ENCODE measurements at regions not wholly inside any gene's neighbourhood (a gene's known extent, or its start where the extent isn't known, plus 50 kb on each side); places are given as distances from the start of the nearest gene placed in this dataset.
A peak's percentile ranks its signal among the peaks of the same experiment; 100 is the strongest.

DNA sequence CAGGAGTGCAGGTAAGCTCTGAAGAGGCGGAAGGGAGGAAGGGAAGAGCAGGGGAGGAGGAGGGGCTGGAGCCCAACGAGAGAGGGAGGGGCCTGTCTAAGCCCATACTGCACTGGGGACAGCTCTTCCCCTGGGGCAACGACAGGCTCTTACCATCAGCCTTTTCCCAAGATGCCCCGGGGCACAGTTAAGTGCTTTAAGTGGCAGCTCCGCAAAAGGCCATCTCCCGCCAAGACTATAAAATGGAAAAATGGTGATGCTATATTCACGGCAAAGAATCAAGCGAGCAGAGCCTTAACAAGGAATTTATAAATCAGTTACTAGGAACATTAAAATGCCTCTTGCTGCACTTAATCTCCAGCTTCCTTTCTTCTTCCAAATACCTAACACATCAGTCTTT, 110.2 kb upstream of the NLRP1 start:
- no peak for DNase-seq (ENCODE audit: low spot score)

DNA sequence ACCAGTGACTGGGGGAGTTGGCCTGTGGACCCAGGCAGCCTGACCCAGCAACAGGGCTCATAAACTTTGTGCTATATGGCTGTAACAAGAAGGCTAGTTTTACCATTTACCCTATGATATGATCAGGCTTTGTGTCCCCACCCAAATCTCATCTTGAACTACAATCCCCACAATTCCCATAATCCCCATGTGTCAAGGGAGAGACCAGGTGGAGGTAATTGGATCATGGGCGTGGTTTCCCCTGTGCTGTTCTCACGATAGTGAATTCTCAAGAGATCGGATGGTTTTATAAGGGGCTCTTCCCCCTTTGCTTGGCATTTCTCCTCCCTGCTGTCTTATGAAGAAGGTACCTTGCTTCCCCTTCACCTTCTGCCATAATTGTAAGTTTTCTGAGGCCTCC, 111.2 kb upstream of the NLRP1 start:
- no peak for DNase-seq (ENCODE audit: low spot score)

DNA sequence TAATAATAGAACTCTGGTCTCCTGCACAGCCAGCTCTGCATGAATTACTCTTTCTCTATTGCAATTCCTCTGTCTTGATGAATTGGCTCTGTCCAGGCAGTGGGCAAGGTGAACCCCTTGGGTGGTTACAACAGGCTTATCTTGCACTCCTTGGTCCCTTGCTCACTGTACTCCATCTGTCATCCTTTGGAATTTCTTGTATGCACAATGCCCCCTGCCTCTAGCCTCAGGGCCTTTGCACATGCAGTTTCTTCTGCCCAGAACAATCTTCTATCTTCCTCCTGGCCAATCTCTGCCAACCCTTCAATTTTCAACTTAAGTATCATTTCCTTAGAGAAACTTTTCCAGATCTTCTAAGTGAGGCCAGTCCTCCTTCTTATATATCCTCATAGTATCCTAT, 114.7 kb upstream of the NLRP1 start:
- no peak for DNase-seq (ENCODE audit: low spot score)

DNA sequence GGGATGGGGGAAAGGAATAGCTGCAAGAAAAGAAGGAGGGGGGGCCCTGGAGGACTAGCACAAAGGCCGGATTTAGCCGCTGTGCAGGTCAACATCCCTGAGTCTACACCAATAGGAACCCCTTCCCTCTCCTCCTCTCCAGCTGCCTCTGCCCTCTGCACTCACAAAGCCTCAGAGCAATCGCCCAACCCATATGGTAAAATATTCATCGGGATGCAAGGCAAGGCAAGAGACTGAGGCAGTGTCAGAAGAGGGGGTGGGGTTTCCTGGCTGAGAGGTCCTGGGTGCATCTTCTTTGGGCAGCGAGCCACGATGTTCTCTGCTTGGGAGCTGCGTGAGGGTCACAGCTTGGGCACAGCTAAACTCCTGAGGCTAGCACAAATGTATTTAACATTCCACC, 115.5 kb upstream of the NLRP1 start:
- no peak for DNase-seq (ENCODE audit: low spot score)

DNA sequence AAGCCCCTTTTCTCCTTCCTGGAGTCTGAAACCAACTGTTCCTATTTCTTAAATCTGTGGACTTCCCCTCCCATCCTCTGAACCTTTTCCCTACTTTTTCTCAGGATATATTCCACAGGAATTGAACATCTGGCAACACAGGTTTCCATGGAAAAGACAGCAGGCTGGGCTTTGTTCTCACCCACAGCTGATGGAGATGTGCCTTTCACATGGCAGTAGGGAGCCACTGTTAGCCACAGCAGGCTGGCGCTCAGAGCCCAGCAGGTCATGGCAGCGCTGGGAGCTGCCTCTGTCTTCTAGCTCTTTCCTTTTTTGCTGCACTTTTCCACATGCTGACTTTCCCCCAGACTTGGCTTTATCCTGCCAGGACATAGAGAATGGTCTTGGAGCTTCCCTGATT, 116.4 kb upstream of the NLRP1 start:
- no peak for DNase-seq (ENCODE audit: low spot score)

DNA sequence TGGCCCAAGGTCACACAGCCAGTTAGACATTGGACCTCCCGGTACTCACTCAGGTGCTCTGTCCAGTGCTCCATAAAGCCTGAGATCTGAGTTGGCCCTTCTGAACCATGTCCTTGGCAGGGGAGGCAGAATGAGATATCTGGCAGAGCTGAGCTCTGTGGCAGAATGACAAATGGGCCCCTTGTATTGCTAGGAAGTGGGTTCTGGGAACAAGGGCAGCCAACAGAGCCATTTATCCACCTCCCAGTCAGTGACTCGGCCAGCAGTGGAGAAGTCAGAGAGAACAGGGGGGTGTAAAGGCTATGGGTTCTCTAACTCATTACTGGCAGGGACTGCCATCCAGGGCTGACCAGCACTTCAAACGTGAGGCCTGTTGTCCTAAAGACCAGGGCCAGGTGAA, 117.1 kb upstream of the NLRP1 start:
- DNase-seq (ENCODE audit: low spot score), result no peak

DNA sequence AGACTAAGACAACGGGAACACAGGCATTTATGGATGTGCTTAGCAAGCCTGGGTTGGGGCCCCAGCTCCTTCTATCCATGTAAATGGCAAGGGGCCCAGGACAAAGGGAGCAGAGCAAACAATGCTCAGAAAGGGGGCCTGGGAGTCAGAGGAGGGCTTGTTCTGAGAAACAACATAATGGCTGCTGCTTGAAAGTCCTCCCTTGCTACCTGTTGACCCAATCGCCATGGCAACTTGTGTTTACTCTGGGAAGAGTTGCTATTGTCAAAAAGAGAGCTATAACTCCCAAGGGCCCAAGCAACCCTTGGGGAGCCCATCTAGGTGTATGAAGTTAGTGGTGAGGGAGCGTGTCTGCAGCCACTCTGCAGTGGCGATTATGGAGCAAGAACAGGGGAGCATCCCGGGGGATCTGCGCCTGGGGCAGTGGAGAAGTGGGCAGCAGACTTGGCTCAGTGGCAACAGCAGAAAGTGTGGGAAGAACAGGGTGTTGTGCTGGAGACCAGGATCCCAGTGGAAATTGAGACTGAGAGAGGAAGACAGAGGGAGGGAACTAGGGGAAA, 118.7 kb upstream of the NLRP1 start:
- DNase-seq (ENCODE audit: low spot score), result no peak

DNA sequence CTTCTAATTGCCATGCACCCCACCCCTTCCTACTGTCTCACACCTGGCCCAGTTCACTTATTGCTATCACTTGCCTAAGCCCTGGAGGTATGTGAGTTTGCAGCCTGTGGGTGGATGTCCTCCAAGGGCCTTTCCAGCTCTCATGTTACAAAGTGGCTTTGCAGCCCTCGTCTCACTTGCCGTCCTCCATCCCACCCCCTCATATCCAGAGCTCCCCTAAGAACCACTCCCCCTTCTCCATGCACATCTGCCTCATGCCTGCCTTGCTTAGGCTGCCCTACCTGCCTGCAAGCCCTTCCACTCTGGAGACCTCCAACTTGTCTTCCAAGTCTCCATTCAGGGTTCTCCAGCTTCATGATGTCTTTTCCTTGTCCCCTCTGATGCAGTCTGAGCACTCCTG, 119.4 kb upstream of the NLRP1 start:
- DNase-seq (ENCODE audit: low spot score), result no peak

DNA sequence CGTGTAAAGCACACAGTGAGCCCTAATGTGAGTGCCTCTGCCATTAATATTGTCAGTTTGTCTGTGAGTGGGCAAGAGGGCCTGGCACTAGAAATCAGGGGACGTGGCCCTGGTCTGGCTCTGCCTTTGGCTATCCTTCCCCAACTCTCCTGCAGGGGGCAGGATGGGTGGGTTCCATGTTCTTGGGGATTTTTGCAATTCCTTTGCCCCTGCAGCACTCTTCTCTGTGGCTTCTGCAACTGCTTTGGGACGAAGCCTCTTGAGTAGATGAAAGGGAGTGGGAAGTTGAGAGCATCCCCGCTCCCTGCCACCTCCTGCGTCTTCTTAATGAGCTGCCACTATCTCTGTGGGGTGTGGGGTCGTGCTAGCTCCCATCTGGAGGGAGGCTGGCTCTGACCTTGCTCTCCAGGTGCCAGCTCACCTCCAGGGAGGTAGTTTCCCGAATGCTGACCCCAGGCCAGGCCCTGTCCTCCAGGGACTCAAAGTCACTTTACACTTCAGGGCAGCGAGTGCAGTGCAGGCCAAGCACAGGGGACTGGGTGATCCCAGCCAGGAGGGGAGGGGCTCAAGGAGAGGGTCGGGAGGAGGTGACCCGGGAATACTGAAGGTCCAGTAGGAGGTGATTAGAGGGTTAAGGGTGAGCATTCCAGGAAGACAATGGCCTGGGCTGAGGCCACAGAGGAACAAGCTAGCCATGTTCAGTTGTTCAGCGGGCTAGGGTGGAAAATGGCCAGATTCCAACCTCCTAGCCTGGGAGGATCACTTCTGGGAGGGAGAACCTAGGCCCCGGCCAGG, 121.0 kb upstream of the NLRP1 start:
- peak; percentile 37 for DNase-seq (ENCODE audit: low spot score)

DNA sequence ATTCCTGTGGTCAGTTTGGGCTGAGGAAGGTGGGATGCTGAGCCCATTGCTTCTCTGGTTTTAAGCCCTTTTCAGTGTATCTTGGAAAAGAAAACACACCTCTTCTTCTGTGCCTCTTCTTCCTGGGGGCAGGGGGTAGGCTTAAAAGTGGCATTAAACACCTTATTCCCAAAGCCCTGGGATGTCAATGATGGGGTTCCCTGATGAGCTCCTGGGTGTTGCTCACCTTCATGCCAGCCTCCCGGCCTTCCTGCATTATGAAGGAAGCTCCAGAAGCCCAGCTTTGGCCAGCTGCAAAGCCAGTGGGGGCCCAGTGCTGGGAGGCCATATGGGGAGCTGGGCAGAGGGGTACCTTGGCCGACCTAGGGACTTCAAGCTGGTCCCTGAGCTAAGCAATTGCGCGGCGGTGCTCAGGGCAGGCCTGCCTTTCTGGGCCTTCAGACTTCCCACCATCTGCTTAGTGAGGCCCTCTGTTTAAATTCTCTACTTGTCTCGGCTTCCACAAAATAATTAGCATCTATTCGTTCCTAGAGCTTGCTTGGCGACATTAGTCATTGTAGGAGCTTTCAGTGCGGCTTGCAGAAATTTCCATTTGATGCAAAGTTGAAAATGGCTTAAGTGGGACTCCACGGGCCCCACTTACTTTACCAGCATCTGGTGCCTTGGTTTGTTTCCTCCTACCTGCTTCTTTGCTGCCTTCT, 121.7 kb upstream of the NLRP1 start:
- DNase-seq (ENCODE audit: low spot score), result no peak

DNA sequence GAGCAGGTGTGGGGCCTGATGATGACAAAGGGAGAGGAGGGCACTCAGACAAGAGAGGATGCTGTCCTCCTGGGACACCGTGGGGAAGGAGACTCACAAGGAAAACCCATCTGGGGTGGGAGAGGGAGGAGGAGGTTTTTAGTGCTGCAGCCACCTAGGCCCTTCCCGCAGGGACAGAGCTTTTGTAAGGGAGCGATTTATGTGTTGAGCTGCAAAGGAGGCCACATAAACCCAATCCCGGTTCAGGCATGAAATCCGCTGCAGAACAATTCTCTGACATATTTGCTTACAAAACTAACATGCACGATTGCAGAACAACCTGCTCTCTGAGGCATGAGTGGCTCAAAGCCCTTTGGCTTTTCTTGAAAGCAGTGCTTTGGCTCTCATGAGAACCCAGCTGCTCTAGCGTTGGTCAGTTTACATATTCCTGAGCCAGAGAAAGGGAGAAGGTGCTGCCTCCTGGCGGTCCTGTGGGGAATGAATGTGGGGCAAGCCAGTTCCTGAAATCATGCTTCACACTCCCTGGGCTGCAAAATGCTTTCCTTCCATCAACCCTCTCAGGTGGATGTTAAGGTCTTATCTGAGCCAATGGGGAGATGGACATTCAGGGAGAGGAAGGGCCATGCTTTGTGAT, 122.4 kb upstream of the NLRP1 start:
- DNase-seq (ENCODE audit: low spot score), result peak; percentile 81

DNA sequence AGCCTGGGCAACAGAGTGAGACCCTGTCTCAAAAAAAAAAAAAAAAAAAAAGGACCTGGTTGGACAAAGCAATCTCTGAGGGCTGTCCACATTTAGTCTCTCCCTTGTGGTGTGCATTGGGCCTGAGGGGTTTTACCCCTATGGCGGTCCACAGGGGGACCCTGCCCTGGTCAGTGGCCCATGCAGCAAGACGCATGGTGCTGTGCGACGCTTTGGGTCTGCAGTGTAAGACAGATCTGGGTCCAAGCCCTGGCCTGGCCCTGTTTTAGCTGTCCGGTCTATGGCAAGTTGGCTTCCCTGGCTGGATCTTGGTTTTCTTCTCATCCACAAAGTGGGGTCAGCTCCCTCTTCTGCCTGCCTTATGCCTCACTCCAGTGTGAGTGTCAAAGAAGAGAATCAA, 123.2 kb upstream of the NLRP1 start:
- DNase-seq (ENCODE audit: low spot score), result no peak

DNA sequence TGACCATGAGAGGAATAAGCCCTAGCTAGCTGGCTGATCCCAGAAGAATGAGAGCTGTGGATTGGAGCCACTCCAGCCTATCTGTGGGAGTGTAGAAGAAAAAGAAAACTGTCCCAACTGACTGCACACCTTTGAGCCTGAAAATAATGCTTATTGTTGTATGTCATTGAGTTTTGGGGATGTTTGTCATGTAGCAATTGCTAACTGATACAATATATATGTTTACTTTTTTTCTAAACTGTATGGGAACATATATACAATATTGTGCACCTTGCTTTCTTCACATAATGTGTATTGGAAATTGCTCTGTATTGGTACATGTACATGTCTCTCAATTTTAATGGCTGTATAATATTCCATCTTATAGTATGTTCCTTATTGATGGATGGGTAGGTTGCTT, 124.0 kb upstream of the NLRP1 start:
- no peak for DNase-seq (ENCODE audit: low spot score)

DNA sequence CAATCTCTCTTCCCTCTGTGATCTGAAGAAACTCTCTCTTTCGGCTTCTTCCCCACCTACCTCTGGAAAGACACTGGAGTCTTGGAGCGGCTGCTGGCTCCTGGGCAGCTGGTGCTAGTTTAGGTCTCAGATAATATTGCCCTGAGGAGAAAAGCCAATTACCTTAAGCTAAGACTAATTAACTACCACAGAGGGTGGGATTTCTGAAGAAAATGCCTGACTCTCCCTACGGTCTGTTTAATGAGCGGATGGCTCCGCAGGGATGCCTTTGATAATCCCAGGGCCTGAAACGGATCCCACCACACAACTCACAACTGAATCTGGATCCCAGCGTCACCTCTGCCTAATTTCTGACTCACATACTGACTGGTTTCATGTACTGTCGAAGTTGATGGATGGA, 127.0 kb upstream of the NLRP1 start:
- DNase-seq (ENCODE audit: low spot score), result no peak

DNA sequence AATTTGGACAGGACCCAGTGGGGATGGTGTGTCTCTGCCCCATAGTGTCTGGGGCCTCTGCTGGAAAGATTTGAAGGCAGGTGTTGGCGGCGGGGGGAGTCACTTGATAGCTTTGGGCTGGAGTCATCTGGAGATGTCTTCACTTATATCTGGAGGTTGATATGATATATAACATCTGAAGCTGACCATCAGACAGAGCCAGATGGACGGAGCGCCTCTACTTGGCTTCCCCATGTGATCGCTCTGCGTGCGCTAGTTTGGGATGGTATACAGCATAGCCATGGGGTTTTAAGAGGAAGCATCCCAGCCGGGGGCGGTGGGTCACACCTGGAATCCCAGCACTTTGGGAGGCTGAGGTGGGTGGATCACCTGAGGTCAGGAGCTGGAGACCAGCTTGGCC, 130.7 kb upstream of the NLRP1 start:
- DNase-seq (ENCODE audit: low spot score), result no peak

DNA sequence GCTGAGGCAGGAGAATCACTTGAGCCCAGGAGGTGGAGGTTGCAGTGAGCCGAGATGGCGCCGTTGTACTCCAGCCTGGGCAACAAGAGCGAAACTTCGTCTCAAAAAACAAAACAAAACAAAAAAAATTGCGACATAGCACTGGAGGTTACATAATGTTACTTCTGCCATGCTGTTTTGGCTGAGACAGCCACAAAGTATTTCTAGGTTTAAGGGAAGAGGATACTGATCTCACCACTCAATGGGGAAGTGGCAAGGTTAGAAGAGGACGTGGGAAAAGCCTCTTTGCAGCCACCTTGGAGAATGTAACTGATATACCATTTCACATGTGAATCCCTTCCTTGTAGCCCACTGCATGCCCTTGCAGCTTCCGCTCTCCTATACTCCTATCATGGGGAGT, 131.2 kb upstream of the NLRP1 start:
- no peak for DNase-seq (ENCODE audit: low spot score)

DNA sequence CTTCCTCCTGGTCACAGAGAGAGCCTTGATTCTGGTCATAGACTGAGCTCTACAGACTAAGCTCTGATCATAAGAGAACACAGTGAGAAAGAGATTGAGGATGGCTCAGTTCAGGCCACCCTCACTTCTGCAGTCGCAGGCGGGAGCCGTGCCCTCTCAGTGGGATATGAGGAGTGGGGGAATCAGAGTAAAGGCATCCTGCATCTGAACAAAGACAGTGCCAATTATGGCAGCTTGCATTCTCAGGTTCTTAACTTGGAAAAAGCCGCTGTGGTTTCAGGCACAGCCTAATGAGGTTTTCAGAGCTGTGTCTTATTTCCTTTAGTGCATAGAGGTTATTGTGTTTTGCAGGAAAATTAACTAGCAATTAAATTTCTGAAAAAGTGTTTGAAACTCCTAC, 134.4 kb upstream of the NLRP1 start:
- DNase-seq (ENCODE audit: low spot score), result no peak

DNA sequence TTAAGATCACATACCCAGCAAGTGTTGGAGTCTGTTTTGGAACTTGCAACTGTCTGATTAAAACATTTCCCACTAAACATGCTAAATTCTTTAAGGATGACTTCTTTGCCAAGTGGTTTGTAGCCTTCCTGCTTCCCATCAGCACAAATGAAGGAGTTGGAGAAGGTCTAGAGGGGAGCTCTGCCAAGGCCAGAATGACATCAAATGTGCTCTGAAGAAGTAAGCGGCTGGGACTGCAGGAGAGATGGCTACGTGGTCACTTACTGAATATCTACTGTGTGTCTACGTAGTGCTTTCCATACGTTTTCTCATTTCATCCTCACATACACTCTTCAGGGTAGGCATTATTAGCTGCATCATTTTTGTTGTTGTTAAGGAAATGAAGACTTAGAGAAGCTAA, 135.7 kb upstream of the NLRP1 start:
- no peak for DNase-seq (ENCODE audit: low spot score)

DNA sequence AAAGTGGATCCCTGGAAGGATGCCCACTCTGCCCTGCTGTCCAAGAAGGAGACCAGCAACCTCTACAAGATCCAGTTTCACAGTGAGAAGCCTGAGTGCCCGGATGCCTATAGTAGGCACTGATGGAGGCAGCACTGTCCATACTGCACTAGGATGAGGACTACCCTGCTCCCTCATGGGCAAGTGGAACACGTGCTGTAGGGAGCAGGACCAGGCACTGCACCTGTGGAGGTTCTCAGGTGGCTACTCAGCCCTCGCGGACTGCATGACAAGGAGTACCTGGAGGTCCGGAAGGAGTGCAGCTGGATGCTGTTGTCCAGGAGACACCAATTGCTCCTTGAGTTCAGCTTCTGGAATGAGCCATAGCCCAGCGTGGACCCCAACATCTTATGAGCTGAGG, 146.1 kb upstream of the NLRP1 start:
- no peak for DNase-seq (ENCODE audit: low spot score)

DNA sequence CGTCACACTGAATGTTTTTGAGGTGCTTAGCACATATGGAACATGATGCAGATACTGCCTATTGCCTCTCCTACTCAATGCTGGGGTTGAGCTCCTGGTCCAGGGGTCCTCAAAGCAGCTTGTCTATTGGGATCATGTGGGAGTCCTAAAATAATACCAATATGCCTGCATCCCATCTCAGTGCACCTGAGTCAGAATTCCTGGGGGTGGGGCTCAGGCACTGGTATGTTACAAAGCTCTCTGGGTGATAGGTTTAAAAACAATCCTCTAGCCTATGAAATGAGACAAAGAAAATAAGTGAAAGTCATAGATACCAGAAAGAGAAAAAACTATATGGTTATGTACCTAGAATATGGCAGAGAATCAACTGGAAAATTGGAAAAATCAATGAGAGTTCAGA, 156.6 kb upstream of the NLRP1 start:
- DNase-seq (ENCODE audit: low spot score), result no peak

DNA sequence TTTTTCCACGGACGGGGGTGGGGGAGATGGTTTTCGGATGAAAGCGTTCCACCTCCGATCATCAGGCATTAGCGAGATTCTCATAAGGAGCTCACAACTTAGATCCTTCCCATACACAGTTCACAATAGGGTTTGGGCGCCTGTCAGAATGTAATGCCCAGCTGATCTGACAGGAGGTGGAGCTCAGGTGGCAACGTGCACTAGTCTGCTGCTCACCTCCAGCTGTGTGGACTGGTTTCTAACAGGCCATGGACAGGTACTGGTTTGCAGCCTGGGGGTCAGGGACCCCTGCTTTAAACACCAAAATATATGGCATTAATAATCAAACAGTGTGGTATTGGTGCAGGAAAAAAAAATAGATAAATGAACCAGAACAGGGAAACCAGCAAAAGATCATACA, 157.5 kb upstream of the NLRP1 start:
- DNase-seq (ENCODE audit: low spot score), result no peak

DNA sequence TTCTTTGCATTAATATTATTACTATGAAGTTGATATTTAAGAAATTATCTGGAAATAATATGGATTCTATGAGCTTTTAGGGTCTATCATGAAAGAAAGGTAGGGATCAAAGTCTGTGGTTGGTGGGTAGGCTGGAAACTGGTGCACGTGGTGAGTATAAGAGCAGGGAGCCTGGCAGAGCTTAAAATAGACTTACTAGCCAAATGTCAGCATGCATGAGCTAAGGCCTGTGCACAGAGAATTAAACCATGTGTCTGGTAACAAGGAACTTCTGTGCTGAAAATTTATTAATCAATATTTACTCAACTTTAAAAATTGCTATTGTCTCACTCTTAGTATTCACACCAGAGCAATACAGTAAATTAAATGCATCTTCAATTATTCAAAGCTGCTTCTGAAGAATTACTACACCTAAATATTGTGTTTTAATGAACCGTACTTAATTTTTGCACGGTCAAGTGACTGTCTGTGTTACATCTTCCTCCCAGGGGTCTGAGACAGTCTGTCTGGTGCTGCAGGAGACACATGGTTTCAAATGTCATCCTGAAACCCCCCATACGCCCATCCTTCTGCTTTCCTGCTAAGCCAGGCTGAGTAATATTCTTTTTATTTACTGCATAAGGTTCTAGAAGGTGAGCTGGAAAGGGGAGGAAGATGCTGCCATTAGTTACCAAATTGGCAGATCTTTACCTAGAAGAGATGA, 161.0 kb upstream of the NLRP1 start:
- DNase-seq (ENCODE audit: low spot score), result no peak

DNA sequence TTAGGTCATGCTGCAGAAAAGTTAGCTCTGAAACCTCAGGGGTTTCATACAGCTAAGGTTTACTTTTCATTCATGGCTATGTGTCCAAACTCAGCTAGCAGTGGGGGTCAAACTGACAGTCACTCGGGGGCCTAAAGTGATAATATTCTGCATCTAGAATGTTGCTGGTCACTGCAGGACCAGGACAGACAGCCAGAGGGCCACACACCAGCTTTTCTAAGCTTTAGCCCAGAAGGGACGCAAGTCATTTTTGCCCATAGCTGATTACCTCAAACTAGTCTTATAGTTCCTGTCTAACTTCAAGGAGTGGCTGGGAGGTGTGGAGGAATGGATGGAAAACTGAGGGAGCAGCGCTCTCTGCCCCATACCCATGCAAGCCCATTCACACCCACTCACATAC, 163.0 kb upstream of the NLRP1 start:
- DNase-seq (ENCODE audit: low spot score), result no peak
